Esophagus squamous epithelium (tissue), 4 donors: ENCODE measurements at regions not wholly inside any gene's neighbourhood (a gene's known extent, or its start where the extent isn't known, plus 50 kb on each side); places are given as distances from the start of the nearest gene placed in this dataset.

Source experiments
- POLR2A ChIP-seq, 4 donors: fragments of 450-650 bp; IDR thresholded peaks; one replicate each; pipeline ENCODE4 v1.6.1; 2017; ENCODE audit warnings: antibody characterized with exemption in 4 of 4, mild to moderate bottlenecking in 4 of 4, moderate library complexity in 3 of 4
- TF ChIP-seq, protein P1 (sequence below), 6 experiments: fragments of 450-650 bp in 4 of 6; fragments of 200-600 bp in 2 of 6; sonication (generic) in 2 of 6; IDR thresholded peaks; one replicate each; pipeline ENCODE4 v1.5.1; 2016 to 2019; ENCODE audit warnings: antibody characterized with exemption in 6 of 6, mild to moderate bottlenecking in 4 of 6, moderate library complexity in 4 of 6

DNA sequence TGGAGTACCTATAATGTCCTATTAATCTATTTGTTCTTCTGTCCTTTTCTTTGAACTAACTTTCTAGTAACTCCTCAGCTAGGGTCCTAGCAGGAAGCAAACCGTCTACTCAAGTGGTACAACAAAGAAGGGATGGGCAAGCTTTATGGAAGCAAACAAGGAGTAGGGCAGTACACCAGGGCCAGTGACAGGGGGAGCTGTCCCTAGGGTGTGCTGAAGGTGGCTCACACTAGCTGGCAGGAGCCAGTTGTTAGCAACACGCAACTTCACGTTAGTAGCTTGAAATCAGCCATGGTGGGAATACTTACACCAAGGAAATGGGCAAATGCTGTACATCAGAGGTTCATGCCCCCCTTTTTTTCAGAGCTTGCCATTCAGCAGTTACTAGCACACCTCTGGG lies 74.0 kb upstream of the EYA2 start:
- no peak for TF ChIP-seq POLR2A (IDR thresholded peaks at IDR 0.05)
- TF ChIP-seq, protein P1, sequence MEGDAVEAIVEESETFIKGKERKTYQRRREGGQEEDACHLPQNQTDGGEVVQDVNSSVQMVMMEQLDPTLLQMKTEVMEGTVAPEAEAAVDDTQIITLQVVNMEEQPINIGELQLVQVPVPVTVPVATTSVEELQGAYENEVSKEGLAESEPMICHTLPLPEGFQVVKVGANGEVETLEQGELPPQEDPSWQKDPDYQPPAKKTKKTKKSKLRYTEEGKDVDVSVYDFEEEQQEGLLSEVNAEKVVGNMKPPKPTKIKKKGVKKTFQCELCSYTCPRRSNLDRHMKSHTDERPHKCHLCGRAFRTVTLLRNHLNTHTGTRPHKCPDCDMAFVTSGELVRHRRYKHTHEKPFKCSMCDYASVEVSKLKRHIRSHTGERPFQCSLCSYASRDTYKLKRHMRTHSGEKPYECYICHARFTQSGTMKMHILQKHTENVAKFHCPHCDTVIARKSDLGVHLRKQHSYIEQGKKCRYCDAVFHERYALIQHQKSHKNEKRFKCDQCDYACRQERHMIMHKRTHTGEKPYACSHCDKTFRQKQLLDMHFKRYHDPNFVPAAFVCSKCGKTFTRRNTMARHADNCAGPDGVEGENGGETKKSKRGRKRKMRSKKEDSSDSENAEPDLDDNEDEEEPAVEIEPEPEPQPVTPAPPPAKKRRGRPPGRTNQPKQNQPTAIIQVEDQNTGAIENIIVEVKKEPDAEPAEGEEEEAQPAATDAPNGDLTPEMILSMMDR (IDR thresholded peaks at IDR 0.05): peak in 2 of 6 experiments; percentile 18 to 26
